Common myeloid progenitor, CD34-positive (primary cell): ENCODE measurements at regions not wholly inside any gene's neighbourhood (a gene's known extent, or its start where the extent isn't known, plus 50 kb on each side); places are given as distances from the start of the nearest gene placed in this dataset.

Source experiments
- CTCF ChIA-PET: fragments of 350-600 bp; sonication (Branson Sonifier 250); formaldehyde crosslinking; loops from one replicate; lab custom pipeline; 2021; ENCODE audit warnings: antibody characterized with exemption; lab: Charles Lee
- POLR2A ChIA-PET: fragments of 350-600 bp; sonication (Branson Sonifier 250); formaldehyde crosslinking; loops from one replicate; lab custom pipeline; 2021; ENCODE audit warnings: antibody characterized with exemption; lab: Charles Lee
- DNase-seq, 3 donors: peaks; one replicate each; pipeline versions ENCODE4 v3.0.0 to v3.0.0-alpha.2; 2013
- H3K27ac ChIP-seq, 2 experiments: 1 replicate in 1 of 2; 2 replicates in 1 of 2; pipeline ENCODE4 v1.7.0; 2013; ENCODE audit warnings: inconsistent platforms in 2 of 2, low read length in 2 of 2, mild to moderate bottlenecking in 2 of 2, low read depth in 1 of 2, moderate library complexity in 1 of 2; ENCODE audit not compliant: severe bottlenecking in 2 of 2, insufficient read depth in 1 of 2, poor library complexity in 1 of 2
- H3K27me3 ChIP-seq, 5 experiments: replicated peaks in 2 of 5; 1 replicate in 3 of 5; 2 replicates in 2 of 5; pipeline versions ENCODE4 v1.6.1 to v1.7.0; 2013; ENCODE audit warnings: low read length in 4 of 5, mild to moderate bottlenecking in 2 of 5, moderate library complexity in 2 of 5, inconsistent platforms in 1 of 5; ENCODE audit not compliant: insufficient read depth in 5 of 5, control insufficient read depth in 4 of 5
- H3K36me3 ChIP-seq, 4 experiments: 1 replicate in 2 of 4; 2 replicates in 2 of 4; pipeline versions ENCODE4 v1.6.1 to v1.7.0; 2013; ENCODE audit warnings: low read length in 3 of 4, control low read depth in 1 of 4, mild to moderate bottlenecking in 1 of 4; ENCODE audit not compliant: control insufficient read depth in 4 of 4, insufficient read depth in 4 of 4
- H3K4me1 ChIP-seq, 4 experiments: 1 replicate in 3 of 4; 2 replicates in 1 of 4; pipeline versions ENCODE4 v1.6.1 to v1.7.1; 2013; ENCODE audit warnings: low read length in 3 of 4, mild to moderate bottlenecking in 3 of 4, control low read depth in 1 of 4, inconsistent platforms in 1 of 4, moderate library complexity in 1 of 4; ENCODE audit not compliant: control insufficient read depth in 4 of 4, insufficient read depth in 4 of 4; ENCODE audit errors: control extremely low read depth in 1 of 4
- H3K4me3 ChIP-seq, 7 experiments: 1 replicate in 4 of 7; 2 replicates in 3 of 7; pipeline versions ENCODE4 v1.5.1 to v1.7.0; 2013; ENCODE audit warnings: mild to moderate bottlenecking in 7 of 7, low read length in 6 of 7, moderate library complexity in 6 of 7, inconsistent platforms in 2 of 7, low read depth in 2 of 7, control low read depth in 1 of 7; ENCODE audit not compliant: insufficient read depth in 4 of 7, control insufficient read depth in 1 of 7; ENCODE audit errors: extremely low read depth in 1 of 7
- H3K9me3 ChIP-seq, 5 experiments: 1 replicate in 4 of 5; 2 replicates in 1 of 5; pipeline versions ENCODE4 v1.6.1 to v1.7.1; 2013; ENCODE audit warnings: low read length in 4 of 5, mild to moderate bottlenecking in 2 of 5, inconsistent platforms in 1 of 5, low read depth in 1 of 5, moderate library complexity in 1 of 5; ENCODE audit not compliant: control insufficient read depth in 4 of 5, insufficient read depth in 2 of 5; ENCODE audit errors: control extremely low read depth in 1 of 5
- WGBS: methylation state at CpG from one replicate; pipeline ENCODE4 v1.1.5; 2013; ENCODE audit not compliant: insufficient coverage; 5-methylcytosine and 5-hydroxymethylcytosine counted together

DNA sequence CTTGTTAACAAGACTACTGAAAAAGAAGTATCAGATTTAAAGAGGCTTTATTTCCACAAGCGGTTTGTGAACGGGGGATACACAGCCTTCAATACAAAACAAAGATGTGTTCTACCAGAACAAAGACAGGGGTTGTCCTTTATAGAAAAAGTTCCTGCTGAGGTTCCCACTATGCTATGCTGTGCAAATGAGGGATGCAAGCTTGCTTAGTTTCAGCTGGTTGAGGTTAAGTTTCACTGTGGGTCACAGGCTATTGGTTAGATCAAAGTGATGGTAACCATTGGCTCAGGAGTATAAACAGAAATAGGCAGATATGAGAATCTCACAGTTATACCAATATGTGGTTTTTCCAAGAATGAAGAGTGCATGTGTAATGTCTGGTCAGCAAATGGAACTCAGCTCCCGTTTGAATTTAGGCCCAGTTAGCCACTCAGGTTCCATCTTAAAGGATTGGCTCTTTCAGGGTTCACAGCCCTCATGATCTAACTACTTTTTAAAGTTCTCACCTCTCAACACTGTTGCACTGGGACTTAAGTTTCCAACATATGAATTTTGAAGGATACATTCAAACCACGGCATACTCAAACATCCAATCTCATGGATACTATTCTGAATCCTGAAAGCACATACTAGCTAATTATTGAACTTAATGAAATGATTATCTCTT, 215.4 kb upstream of the DCN start:
- H3K27me3 ChIP-seq, result no peaks in the 10 kb centered on the region
- CTCF ChIA-PET, result interaction anchor here (2.9 kb wide), 1 partner anchor 16 kb away, joined by 9 read pairs; no protein-coding TSS in a partner anchor
- H3K27ac ChIP-seq, result no peak overlapping the region
- H3K36me3 ChIP-seq, result no peaks in the 10 kb centered on the region
- peaks cover 0 to 3% (median 0%) of the 10 kb centered on the region in 5 experiments for H3K9me3 ChIP-seq
- no peak overlapping the region for H3K4me3 ChIP-seq
- 100% methylated on average over 1 of the region's 4 CpGs for WGBS
- POLR2A ChIA-PET, result no interaction called here
- no peak for DNase-seq
- H3K4me1 ChIP-seq, result no peaks in the 10 kb centered on the region

DNA sequence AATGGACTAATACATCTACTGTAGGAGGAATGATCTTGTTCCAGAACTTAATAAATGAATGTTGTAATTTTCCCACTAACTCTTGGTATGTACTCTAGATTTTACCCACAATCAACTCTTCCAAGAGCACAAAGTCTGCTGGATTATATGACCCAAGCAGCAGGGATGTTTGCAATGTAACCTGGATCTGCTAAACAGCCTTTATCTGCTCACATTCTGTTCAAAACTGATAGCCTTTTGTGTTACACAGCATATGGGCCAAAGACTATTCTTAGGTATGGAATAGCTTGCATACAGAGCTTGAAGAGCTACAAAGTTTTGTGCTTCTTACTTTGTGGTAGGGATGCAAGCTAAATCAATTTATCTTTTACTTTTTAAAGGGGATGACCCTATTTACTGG, 213.7 kb upstream of the DCN start:
- Histone ChIP-seq H3K4me3 (no peak overlapping the region), H3K27me3 (no peaks in the 10 kb centered on the region), H3K27ac (no peak overlapping the region), H3K36me3 (no peaks in the 10 kb centered on the region), H3K4me1 (no peaks in the 10 kb centered on the region), H3K9me3 (peaks cover 0 to 3% (median 0%) of the 10 kb centered on the region in 5 experiments)
- POLR2A ChIA-PET, result no interaction called here
- no peak for DNase-seq
- CTCF ChIA-PET, result interaction anchor here (0.6 to 2.6 kb wide), 3 partner anchors 8 to 1027 kb away, joined by 4 to 8 read pairs (median 4); no protein-coding TSS in a partner anchor

DNA sequence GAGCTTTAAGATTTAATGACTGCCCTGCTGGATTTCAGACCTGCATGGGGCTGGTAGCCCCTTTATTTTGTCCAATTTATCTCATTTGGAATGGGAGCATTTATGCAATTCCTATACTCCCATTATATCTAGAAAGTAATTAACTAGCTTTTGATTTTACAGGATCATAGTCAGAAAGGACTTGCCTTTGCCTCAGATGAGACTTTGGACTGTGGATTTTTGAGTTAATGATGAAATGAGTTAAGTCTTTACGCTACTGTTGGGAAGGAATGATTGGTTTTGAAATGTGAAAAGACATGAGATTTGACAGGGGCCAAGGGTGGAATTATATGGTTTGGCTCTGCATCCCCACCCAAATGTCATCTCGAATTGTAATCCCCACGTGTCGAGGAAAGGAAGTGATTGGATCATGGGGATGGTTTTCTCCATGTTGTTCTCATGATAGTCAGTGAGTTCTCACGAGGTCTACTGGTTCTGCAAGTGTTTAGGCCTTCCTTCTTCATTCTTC, 213.1 kb upstream of the DCN start:
- Histone ChIP-seq H3K4me3 (no peak overlapping the region), H3K9me3 (peaks cover 0 to 3% (median 0%) of the 10 kb centered on the region in 5 experiments), H3K4me1 (no peaks in the 10 kb centered on the region), H3K27ac (no peak overlapping the region), H3K36me3 (no peaks in the 10 kb centered on the region), H3K27me3 (no peaks in the 10 kb centered on the region)
- WGBS, result 97% methylated on average over 4 of the region's 5 CpGs
- ChIA-PET CTCF (interaction anchor here (0.6 to 2.6 kb wide), 2 partner anchors 14 to 1028 kb away, joined by 4 to 8 read pairs; no protein-coding TSS in a partner anchor), POLR2A (no interaction called here)
- DNase-seq, result no peak

DNA sequence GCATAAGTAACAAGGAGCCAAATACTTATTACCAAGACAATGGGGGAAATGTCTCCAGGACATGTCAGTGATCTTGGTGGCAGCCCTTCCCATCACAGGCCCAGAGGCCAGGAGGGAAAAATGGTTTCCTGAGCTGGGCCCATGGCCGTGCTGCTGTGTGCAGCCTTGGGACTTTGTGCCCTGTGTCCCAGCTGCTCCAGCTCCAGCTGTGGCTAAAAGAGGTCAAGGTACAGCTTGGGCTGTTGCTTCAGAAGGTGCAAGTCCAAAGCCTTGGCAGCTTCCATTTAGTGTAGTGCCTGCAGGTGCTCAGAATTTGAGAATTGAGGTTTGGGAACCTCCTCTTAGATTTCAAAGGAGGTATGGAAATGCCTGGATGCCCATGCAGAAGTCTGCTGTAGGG, 212.3 kb upstream of the DCN start:
- Histone ChIP-seq H3K27ac (no peak overlapping the region), H3K9me3 (peaks cover 0 to 3% (median 0%) of the 10 kb centered on the region in 5 experiments), H3K36me3 (no peaks in the 10 kb centered on the region), H3K4me1 (no peaks in the 10 kb centered on the region), H3K4me3 (no peak overlapping the region), H3K27me3 (no peaks in the 10 kb centered on the region)
- no peak for DNase-seq
- ChIA-PET POLR2A (no interaction called here), CTCF (interaction anchor here (2.6 kb wide), 1 partner anchor 13 kb away, joined by 8 read pairs; no protein-coding TSS in a partner anchor)
- WGBS, result 100% methylated on average over 1 of the region's 1 CpG

DNA sequence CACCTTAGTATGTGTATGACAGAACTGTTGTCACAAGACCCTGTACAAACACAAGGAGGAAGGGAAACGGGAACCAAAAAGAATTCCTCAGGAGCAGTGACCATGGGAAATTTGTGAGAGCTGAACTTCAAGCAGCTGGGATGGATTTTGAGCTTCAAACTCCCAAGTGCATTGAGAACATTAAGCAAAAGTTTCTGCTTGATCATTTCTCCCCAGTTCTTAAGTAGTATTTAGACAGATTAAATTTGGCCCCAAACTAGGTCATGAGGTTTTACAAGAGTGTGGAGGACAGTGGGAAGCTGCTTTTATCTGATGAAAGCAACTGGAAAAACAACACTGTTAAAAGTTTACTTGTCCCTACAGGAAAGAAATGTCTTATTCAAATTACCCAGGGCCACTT, 206.0 kb upstream of the DCN start:
- Histone ChIP-seq H3K4me3 (no peak overlapping the region), H3K4me1 (no peaks in the 10 kb centered on the region), H3K27me3 (no peaks in the 10 kb centered on the region), H3K36me3 (no peaks in the 10 kb centered on the region), H3K9me3 (peaks cover 0 to 2% (median 0%) of the 10 kb centered on the region in 5 experiments), H3K27ac (no peak overlapping the region)
- POLR2A ChIA-PET, result no interaction called here
- WGBS, result 71% methylated on average over 1 of the region's 1 CpG
- no peak for DNase-seq
- CTCF ChIA-PET, result interaction anchor here (1.1 kb wide), 1 partner anchor 8 kb away, joined by 4 read pairs; no protein-coding TSS in a partner anchor

DNA sequence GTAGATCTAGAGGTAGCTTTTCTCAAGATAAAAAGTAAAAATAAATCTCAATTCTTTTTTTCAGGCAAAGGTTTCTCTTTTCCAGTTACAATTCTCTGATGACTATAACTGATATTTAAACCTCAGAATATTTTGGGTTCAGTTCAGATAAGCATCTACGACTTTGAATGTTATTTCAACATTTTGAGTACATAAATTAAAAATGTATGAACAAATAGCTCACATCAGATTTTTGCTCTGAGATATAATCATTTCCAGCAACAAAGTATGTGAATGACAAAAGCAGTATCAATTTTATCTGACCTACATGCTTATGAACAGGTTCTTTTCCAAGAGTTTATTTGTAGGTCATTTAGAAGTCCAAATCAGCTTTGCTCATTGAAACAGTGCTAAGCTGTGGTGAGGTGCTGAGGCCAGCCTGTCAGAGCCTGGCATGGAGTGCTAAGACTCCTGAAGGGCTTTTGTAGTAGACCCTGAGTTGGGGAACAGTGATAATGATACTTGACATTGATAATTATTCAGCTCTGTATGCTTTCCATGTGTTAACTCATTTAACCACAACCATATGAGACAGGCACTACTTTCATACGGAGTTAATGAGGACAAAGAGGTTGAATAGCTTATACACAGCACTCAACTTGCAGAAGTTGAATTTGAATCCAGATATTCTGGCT, 205.0 kb upstream of the DCN start:
- Histone ChIP-seq H3K27ac (no peak overlapping the region), H3K4me3 (no peak overlapping the region), H3K36me3 (no peaks in the 10 kb centered on the region), H3K9me3 (peaks cover 0 to 1% (median 0%) of the 10 kb centered on the region in 5 experiments), H3K4me1 (no peaks in the 10 kb centered on the region), H3K27me3 (no peaks in the 10 kb centered on the region)
- ChIA-PET CTCF (interaction anchor here (1.0 to 1.1 kb wide), 2 partner anchors 9 to 15 kb away, joined by 3 to 4 read pairs; no protein-coding TSS in a partner anchor), POLR2A (no interaction called here)
- DNase-seq, result no peak
- WGBS, result 88% methylated on average over 1 of the region's 2 CpGs

DNA sequence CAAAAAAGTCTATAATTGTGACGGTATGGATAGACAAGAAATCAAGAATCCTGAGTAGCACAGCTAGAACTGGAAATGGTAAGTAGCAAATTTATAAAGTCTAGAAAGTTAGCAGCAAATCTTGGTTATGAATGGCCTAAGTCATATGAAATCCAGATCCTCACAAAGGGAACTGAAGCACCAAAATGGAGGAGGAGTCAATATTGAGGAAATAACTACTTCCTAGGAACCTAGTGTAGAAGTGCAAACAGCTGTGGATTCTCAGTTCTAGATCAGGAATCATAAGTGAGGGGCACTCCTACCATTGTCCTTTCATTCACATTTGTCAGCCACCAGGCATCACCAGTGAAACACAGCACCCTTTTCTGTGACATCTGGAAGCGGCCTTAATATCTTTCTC, 202.2 kb upstream of the DCN start:
- Histone ChIP-seq H3K36me3 (no peaks in the 10 kb centered on the region), H3K9me3 (peaks cover 0 to 1% (median 0%) of the 10 kb centered on the region in 5 experiments), H3K27ac (no peak overlapping the region), H3K4me1 (peaks cover 6 to 11% (median 8%) of the 10 kb centered on the region in 4 experiments), H3K4me3 (no peak overlapping the region), H3K27me3 (no peaks in the 10 kb centered on the region)
- CTCF ChIA-PET, result interaction anchor here (1.0 to 4.3 kb wide), 2 partner anchors 1186 to 1264 kb away, joined by 4 to 32 read pairs; no protein-coding TSS in a partner anchor
- 92% methylated on average over 1 of the region's 2 CpGs for WGBS
- POLR2A ChIA-PET, result no interaction called here
- no peak for DNase-seq
